HL-60 (cell line): ENCODE measurements at regions not wholly inside any gene's neighbourhood (a gene's known extent, or its start where the extent isn't known, plus 50 kb on each side); places are given as distances from the start of the nearest gene placed in this dataset.

Experiments
- DNase-seq, 2 experiments: peaks; one replicate each; pipeline ENCODE4 v3.0.0-alpha.2; 2010 to 2020; ENCODE audit warnings: low read depth in 1 of 2, low spot score in 1 of 2
- H3K27ac ChIP-seq: fragments of 250-450 bp; sonication (Bioruptor Pico); replicated peaks from 2 replicates; pipeline ENCODE4 v1.5.1; 2020; ENCODE audit warnings: mild to moderate bottlenecking, moderate library complexity
- H3K27me3 ChIP-seq: fragments of 250-450 bp; sonication (Bioruptor Pico); 2 replicates; pipeline ENCODE4 v1.5.1; 2021; ENCODE audit warnings: mild to moderate bottlenecking, moderate library complexity; ENCODE audit not compliant: insufficient read depth, poor library complexity, severe bottlenecking
- H3K4me3 ChIP-seq: replicated peaks from 2 replicates; pipeline ENCODE4 v1.5.1; 2011; ENCODE audit warnings: mild to moderate bottlenecking, control low read depth, low read length; ENCODE audit not compliant: insufficient read depth
- CTCF ChIP-seq: IDR thresholded peaks from one replicate; pipeline ENCODE4 v1.5.1; 2011; ENCODE audit warnings: low read length, control low read depth, inconsistent platforms; ENCODE audit not compliant: insufficient read depth
- GABPA ChIP-seq: IDR thresholded peaks from 2 replicates; pipeline ENCODE4 v1.6.1; 2012; ENCODE audit warnings: low read depth
- POLR2AphosphoS5 ChIP-seq: IDR thresholded peaks from 2 replicates; pipeline ENCODE4 v1.6.1; 2012; ENCODE audit warnings: low read depth
- REST ChIP-seq: IDR thresholded peaks from 2 replicates; pipeline ENCODE4 v1.6.1; 2012; ENCODE audit warnings: low read depth; ENCODE audit not compliant: insufficient replicate concordance
- SPI1 ChIP-seq: IDR thresholded peaks from 2 replicates; pipeline ENCODE4 v1.6.1; 2012; ENCODE audit warnings: low read depth, mild to moderate bottlenecking, borderline replicate concordance

GRCh38 chr3:144295613-144296012 lies 324.0 kb downstream of the DIPK2A start:
- H3K27me3 ChIP-seq = no peaks in the 10 kb centered on the region
- no peak overlapping the region for H3K27ac ChIP-seq

GRCh38 chr3:144296808-144297207 lies 325.2 kb downstream of the DIPK2A start:
- Histone ChIP-seq H3K27me3 (no peaks in the 10 kb centered on the region), H3K27ac (no peak overlapping the region), H3K4me3 (no peak overlapping the region)
- TF ChIP-seq SPI1 (no peak), REST (no peak), CTCF (no peak), POLR2AphosphoS5 (no peak), GABPA (no peak)
- no peak for DNase-seq

More at GRCh38 chr3:144295613-144296012, 324.0 kb downstream of the DIPK2A start:
- TF ChIP-seq SPI1 (no peak), GABPA (no peak), POLR2AphosphoS5 (no peak), CTCF (no peak)
- DNase-seq = no peak
- H3K4me3 ChIP-seq = no peak overlapping the region

- DNase-seq = no peak
- TF ChIP-seq REST (no peak), GABPA (no peak), CTCF (no peak)
- no peak overlapping the region for H3K27ac ChIP-seq
- no peaks in the 10 kb centered on the region for H3K27me3 ChIP-seq
- H3K4me3 ChIP-seq = no peak overlapping the region
Observed at GRCh38 chr3:144301863-144302262, 330.2 kb downstream of the DIPK2A start.

GRCh38 chr3:144307951-144308350 lies 336.3 kb downstream of the DIPK2A start:
- Histone ChIP-seq H3K4me3 (no peak overlapping the region), H3K27ac (no peak overlapping the region), H3K27me3 (no peaks in the 10 kb centered on the region)
- TF ChIP-seq REST = no peak
- no peak for TF ChIP-seq POLR2AphosphoS5
- TF ChIP-seq CTCF = no peak
- no peak for TF ChIP-seq GABPA
- TF ChIP-seq SPI1 = no peak
- DNase-seq = no peak
